Fibroblast of lung (primary cell): ENCODE measurements at regions not wholly inside any gene's neighbourhood (a gene's known extent, or its start where the extent isn't known, plus 50 kb on each side); places are given as distances from the start of the nearest gene placed in this dataset.

Source experiments
- EZH2 ChIP-seq: IDR thresholded peaks from 2 replicates; pipeline ENCODE4 v1.5.1; 2012; ENCODE audit warnings: low read length, control low read depth, mild to moderate bottlenecking; ENCODE audit errors: missing control alignments
- TF ChIP-seq, protein P1 (sequence below), 2 donors: IDR thresholded peaks in 1 of 2; conservative IDR thresholded peaks in 1 of 2; 1 replicate in 1 of 2; 2 replicates in 1 of 2; pipeline ENCODE4 v1.5.1; 2011 to 2012; ENCODE audit warnings: low read length in 2 of 2, control low read depth in 1 of 2, inconsistent platforms in 1 of 2, low read depth in 1 of 2, mild to moderate bottlenecking in 1 of 2

DNA sequence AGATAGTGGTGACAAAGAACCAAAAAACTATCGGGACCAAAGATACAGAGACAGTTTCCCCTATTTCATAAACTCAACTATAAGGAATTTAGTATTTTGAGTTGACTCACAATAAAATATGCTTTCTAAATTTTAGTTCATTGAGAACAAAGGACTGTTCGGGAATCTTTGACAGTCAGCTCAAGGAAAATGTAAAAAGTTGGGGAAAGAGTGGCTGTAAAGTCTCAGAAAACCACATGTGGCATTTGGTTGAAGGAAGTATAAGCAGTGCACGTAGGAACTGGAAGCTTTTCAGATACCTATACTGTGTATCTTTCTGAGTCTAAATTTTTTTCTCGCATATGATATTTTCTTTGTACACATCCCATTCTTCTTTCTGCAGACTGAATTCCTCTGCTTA lies 688.9 kb downstream of the KCNA4 start:
- TF ChIP-seq, protein P1, sequence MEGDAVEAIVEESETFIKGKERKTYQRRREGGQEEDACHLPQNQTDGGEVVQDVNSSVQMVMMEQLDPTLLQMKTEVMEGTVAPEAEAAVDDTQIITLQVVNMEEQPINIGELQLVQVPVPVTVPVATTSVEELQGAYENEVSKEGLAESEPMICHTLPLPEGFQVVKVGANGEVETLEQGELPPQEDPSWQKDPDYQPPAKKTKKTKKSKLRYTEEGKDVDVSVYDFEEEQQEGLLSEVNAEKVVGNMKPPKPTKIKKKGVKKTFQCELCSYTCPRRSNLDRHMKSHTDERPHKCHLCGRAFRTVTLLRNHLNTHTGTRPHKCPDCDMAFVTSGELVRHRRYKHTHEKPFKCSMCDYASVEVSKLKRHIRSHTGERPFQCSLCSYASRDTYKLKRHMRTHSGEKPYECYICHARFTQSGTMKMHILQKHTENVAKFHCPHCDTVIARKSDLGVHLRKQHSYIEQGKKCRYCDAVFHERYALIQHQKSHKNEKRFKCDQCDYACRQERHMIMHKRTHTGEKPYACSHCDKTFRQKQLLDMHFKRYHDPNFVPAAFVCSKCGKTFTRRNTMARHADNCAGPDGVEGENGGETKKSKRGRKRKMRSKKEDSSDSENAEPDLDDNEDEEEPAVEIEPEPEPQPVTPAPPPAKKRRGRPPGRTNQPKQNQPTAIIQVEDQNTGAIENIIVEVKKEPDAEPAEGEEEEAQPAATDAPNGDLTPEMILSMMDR (conservative IDR thresholded peaks at IDR 0.05 in 1 of 2, IDR thresholded peaks at IDR 0.05 in 1 of 2; ENCODE audit: low read depth in 1 of 2, low read length in 2 of 2) = no peak
- no peak for TF ChIP-seq EZH2
